HG03432 (cell line): ENCODE measurements at regions not wholly inside any gene's neighbourhood (a gene's known extent, or its start where the extent isn't known, plus 50 kb on each side); places are given as distances from the start of the nearest gene placed in this dataset.

ENCODE experiments used
- ATAC-seq: cut with Tn5 transposase; IDR thresholded peaks from one replicate; pipeline ENCODE4 v1.9.1; 2021; ENCODE audit warnings: mild to moderate bottlenecking, moderate library complexity; ENCODE audit not compliant: unreplicated experiment

GRCh38 chrX:6909396-6909795 lies 238.1 kb upstream of the STS start:
- no peak for ATAC-seq

GRCh38 chrX:6906608-6907007 lies 240.9 kb upstream of the STS start:
- no peak for ATAC-seq

DNA sequence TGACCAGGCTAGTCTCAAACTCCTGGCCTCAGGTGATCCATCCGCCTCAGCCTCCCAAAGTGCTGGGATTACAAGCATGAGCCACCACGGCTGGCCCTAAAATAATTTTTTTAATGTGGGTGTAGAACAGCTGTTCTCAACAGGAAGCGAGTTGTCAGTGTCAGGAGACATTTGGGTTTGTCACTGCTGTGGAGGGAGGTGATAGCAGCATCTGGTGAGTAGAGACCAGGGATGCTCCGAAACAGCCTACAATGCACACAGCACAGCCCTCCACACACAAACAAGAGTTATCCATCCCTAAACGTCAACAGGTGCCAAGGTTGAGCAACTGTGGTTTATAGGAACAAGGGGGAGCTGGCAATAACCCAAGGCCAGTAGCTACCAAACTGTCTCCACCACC lies 243.4 kb upstream of the STS start:
- ATAC-seq: no peak

DNA sequence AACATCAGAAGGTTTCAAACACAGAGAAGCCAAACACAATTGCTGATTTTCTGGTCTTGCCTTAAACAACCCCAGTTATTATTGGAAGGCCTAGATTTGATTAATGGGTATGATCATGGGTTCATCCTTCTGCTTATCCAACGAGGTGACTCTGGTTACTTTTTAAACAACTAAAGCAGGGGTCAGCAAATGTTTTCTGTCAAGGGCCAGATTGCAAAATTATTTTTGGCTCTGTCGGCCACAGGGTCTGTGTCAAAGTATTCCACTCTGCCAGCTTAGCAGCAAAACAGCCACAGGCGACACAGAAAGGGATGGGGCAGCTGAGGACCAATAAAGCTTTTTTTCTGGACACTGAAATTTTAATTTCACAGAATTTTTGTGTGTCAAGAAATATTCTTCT lies 249.1 kb upstream of the STS start:
- ATAC-seq: no peak

DNA sequence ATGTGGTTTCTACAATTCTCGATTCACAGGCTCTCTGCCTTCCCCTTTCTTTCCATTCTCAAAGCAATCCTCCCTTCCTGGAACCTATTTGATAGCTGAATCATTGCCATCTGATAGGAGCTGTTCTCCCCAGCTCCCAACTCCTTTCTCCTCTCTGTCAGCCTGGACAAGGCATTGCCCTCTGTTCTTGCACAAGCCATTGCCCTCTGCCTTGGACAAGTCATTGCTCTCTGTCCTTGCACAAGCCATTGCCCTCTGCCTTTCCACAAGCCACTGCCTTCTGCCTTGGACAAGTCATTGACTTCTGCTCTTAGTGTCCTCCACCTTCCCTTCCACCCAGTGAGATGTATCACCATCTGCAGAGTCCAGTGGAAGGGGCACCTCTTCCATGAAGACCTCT lies 256.1 kb upstream of the STS start:
- no peak for ATAC-seq

GRCh38 chrX:6890544-6891261 lies 256.8 kb upstream of the STS start:
- ATAC-seq: no peak

DNA sequence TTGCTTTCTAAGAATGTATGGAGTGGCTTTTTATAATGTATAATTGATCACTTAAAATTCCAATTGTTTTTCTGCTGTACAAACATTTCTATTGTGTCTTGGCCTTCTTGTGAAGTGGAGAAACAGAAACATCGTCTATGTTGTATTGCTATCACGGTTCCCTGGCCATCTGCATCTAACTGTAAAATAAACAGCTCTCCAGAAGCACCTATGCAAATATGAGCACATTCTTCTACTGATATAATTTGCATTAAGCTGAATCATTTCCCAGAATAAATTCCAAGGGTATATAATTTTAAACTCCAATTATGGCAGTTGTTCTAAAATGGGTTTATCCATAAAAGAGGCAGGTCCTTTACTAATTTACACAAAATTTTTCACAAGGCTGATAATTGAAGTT lies 261.6 kb upstream of the STS start:
- no peak for ATAC-seq

DNA sequence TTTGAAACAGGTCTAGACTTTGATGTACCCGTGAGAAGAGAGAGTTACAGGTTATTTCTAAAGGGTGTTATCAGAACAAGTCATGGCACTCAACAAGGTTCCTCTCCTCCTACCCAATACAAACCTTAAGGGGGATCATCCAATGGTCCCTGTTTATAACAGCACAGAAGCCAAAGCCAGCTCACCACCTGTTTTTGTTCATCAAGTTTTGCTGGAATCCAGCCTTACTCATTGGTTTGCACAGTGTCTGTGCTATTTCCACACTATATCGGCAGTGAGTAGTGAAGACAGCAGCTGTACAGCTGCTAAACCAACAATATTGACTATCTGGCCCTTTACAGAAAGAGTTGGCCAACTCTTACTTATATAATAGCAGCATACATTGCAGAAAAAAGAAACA lies 262.1 kb upstream of the STS start:
- ATAC-seq: no peak

- ATAC-seq: no peak
Measured at GRCh38 chrX:6861456-6861855, 286.1 kb upstream of the STS start.

- ATAC-seq: no peak
Measured at GRCh38 chrX:6857749-6858148, 289.8 kb upstream of the STS start.

- ATAC-seq: no peak
Measured at GRCh38 chrX:6856471-6856870, 291.0 kb upstream of the STS start.

- no peak for ATAC-seq
Measured at GRCh38 chrX:6852869-6853268, 294.6 kb upstream of the STS start.

DNA sequence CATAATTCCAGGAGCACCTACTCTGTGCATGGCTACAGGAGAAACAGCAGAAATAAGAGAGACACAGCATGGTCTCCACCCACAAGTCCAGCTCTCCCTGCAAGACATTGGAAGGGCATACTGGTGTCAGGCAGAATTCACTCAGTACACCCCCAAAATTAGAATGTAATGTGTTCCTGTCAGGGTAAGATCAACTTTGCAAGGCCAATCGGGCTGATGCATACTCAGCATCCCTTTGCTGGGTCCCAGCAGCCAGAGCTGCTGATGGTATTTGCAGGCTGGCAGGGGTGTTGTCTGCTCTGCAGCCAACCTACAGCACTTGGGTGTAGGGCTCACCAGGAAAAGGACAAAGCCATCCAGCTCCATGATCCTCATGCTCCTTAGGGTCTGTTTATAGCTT lies 295.4 kb upstream of the STS start:
- ATAC-seq: no peak

GRCh38 chrX:6851140-6851539 lies 296.4 kb upstream of the STS start:
- ATAC-seq: no peak

DNA sequence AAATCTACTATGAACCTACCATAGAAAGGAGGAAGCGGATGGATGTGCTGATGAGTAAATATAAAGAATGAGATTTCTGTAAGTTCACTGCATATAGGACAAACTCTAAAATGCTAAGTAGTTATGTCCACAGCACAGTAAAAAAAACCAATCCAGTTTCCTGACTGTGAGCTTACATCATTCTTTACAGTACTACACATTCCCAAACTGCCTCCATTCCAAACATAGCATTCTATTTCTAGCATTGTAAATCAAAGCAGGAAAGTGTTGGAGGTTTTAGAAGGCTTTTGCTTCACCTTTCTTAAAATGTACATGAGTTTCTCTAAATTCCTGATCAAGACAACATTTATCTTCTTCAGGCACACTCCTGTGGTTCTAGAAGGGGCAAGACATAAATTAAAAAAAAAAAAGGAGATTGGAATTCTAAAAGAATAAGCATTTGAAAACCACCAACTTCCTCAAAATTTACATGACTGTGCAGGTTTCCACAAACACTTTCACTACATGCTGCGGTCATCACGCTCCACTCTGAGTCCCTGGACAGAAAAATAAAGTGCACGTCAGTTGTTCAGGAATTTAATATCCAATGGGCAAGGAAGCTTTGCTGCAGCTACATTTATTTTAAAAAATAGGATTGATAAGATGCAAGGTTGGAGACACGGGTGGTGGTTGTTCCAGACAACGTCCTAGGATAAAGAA lies 297.6 kb upstream of the STS start:
- no peak for ATAC-seq

- ATAC-seq: no peak
Measured at GRCh38 chrX:6832619-6833018, 297.7 kb upstream of the VCX3A start.

GRCh38 chrX:6826856-6827255 lies 291.9 kb upstream of the VCX3A start:
- ATAC-seq: no peak

DNA sequence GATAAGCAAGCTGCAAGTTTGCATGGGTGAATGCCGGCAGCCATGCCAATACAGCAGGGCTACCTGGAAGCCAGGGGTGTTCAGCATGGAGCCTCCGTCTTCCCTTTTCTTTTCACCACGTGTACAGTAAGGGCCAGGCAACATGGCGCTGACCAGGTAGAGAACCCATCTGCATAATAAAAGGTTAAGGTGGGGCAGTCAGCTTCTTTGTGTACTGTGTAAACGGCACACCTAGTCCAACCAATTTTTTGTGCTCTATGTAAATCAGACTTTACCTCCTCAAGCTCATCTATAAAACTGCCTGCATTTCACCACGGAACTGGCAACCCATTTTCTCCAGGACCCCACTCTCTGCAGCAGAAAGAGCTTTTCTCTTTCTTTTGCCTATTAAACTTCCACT lies 286.8 kb upstream of the VCX3A start:
- ATAC-seq: no peak

DNA sequence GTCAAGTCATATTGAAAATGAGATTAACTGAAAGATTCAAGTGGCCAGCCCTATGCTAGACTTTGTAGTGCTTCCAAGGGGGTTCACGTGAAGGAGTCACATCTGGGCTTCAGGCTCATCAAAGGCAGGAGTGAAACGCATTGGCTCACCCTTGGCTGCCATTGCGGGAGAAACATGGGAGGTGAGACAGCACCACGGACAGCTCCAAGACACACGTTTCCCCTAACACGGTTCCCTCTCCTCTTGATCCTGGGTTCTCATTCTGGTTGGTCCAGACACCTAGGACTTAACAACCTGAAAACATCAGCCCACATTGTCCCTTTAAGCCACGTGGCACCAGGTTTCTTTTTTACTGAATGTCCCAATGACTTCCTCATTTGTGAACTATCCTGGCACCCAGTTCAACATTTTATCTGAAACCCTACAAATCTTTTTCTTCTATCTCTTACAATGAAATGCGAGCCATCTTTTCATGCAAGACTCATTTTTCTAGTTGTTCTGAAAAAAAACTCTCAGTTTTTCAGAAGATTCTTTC lies 279.0 kb upstream of the VCX3A start:
- ATAC-seq: no peak

GRCh38 chrX:6812087-6812486 lies 277.2 kb upstream of the VCX3A start:
- no peak for ATAC-seq

GRCh38 chrX:6810776-6811175 lies 275.9 kb upstream of the VCX3A start:
- no peak for ATAC-seq

GRCh38 chrX:6803607-6804006 lies 268.7 kb upstream of the VCX3A start:
- no peak for ATAC-seq

DNA sequence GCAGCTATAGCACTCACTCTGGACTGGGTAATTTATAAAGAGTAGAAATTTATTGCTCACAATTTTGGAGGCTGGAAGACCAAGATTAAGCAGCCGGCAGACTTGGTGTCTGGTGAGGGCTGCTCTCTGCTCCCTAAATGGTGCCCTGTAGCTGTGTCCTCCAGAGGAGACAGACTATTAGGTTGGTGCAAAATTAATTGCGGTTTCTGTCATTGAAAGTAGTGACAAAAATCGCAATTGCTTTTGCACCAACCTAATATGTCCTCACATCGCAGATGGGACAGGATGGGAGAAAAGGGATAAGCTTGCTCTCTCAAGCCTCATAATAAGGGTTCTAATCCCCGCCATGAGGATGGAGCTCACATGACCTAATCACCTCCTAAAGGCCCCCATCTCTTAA lies 258.1 kb upstream of the VCX3A start:
- ATAC-seq: no peak
